Choroid plexus epithelial cell (primary cell): ENCODE measurements at regions not wholly inside any gene's neighbourhood (a gene's known extent, or its start where the extent isn't known, plus 50 kb on each side); places are given as distances from the start of the nearest gene placed in this dataset.
"Not testable (repeated sequence)": the region's sequence is repeated elsewhere in the genome, so short reads cannot be mapped to it uniquely, and the experiment has no call there.

Experiments used
- DNase-seq: peaks from one replicate; pipeline ENCODE4 v3.0.0-alpha.2; 2010; ENCODE audit warnings: low read depth
- H3K4me3 ChIP-seq: 2 replicates; pipeline ENCODE4 v1.5.1; 2011; ENCODE audit warnings: low read depth, mild to moderate bottlenecking, control low read depth, low read length, moderate library complexity
- CTCF ChIP-seq: conservative IDR thresholded peaks from 2 replicates; pipeline ENCODE4 v1.5.1; 2011; ENCODE audit warnings: low read depth, mild to moderate bottlenecking, control low read depth, inconsistent platforms, low read length, moderate library complexity

GRCh38 chr15:30827625-30828303 is 76.0 kb upstream of the FAN1 start:
- no peak for DNase-seq
- TF ChIP-seq CTCF, result no peak
- H3K4me3 ChIP-seq, result no peak overlapping the region

GRCh38 chr15:30828304-30828639 is 75.4 kb upstream of the FAN1 start:
- DNase-seq, result peak; percentile 31

DNA sequence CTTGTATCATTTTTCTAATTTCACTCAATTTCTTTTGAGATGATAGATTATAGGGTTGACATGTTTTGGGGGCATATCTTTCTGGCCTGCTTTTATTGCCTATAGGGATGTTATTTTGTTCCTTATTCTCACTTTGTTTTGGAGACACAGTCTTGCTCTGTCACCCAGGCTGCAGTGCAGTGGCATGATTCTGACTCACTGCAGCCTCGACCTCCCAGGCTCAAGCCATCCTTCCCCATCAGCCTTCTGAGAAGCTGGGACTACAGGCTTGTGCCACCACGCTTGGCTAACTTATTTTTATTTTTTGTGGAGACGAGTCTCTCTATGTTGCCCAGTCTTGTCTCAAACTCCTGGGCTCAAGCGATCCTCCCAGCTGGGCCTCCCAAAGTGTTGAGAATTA is 72.8 kb upstream of the FAN1 start:
- peak; percentile 5 for DNase-seq
- no peak for TF ChIP-seq CTCF
- H3K4me3 ChIP-seq, result no peak overlapping the region

More at GRCh38 chr15:30828304-30828639, 75.4 kb upstream of the FAN1 start:
- not testable (repeated sequence) for H3K4me3 ChIP-seq

GRCh38 chr15:30833379-30833778 is 70.3 kb upstream of the FAN1 start:
- not testable (repeated sequence) for H3K4me3 ChIP-seq, DNase-seq

DNA sequence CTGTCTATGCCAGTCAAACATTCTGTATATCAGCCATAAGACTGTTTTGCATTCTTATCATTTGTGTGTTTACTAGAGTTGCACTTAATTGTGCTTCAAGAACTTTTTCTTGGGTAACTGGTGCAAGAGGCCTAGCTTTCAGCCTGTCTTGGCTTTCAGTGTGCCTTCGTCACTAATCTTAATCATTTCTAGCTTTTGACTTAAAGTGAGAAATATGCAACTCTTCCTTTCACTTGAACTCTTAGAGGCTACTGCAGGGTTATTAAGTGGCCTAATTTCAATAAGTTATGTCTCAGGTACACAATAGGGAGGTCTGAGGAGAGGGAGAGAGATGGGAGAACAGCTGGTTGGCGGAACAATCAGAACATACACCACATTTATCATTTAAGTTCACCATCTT is 62.1 kb upstream of the FAN1 start:
- H3K4me3 ChIP-seq, result not testable (repeated sequence)

GRCh38 chr15:30842798-30843472 is 60.8 kb upstream of the FAN1 start:
- DNase-seq, H3K4me3 ChIP-seq: not testable (repeated sequence)

More for the DNA sequence above, 62.1 kb upstream of the FAN1 start:
- not testable (repeated sequence) for DNase-seq

DNA sequence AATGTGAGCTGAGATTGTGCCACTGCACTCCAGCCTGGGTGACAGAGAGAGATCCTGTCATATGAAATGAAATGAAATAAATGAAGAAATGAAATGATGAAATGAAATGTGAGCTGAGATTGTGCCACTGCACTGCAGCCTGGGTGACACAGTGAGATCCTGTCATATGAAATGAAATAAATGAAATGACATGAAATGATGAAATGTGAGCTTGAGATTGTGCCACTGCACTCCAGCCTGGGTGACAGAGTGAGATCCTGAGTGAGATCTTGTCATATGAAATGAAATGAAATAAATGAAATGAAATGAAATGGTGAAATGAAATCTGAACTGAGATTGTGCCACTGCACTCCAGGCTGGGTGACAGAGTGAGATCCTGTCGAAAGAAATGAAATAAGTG is 58.2 kb upstream of the FAN1 start:
- not testable (repeated sequence) for DNase-seq, H3K4me3 ChIP-seq
